SK-N-SH treated with all-trans-retinoic acid at 6 μM for 48 hours (cell line): ENCODE measurements at regions not wholly inside any gene's neighbourhood (a gene's known extent, or its start where the extent isn't known, plus 50 kb on each side); places are given as distances from the start of the nearest gene placed in this dataset.

ENCODE experiments used
- ARNTL ChIP-seq: fragments of 450-650 bp; formaldehyde crosslinking; IDR thresholded peaks from 2 replicates; pipeline ENCODE4 v1.5.0; 2020; ENCODE audit warnings: low read depth, mild to moderate bottlenecking, moderate library complexity, borderline replicate concordance
- PATZ1 ChIP-seq: fragments of 250-450 bp; sonication (Bioruptor Pico); IDR thresholded peaks from 2 replicates; pipeline ENCODE4 v1.8.0; 2020; ENCODE audit warnings: mild to moderate bottlenecking, moderate library complexity, borderline replicate concordance
- RARB ChIP-seq: fragments of 250-450 bp; sonication (Bioruptor Pico); IDR thresholded peaks from 2 replicates; pipeline ENCODE4 v1.8.0; 2021; ENCODE audit warnings: mild to moderate bottlenecking, moderate library complexity
- TCF4 ChIP-seq: fragments of 250-450 bp; sonication (Bioruptor Pico); IDR thresholded peaks from 2 replicates; pipeline ENCODE4 v1.8.0; 2021; ENCODE audit warnings: mild to moderate bottlenecking, moderate library complexity, borderline replicate concordance
- ZNF565 ChIP-seq: fragments of 450-650 bp; formaldehyde crosslinking; conservative IDR thresholded peaks from 2 replicates; pipeline ENCODE4 v1.5.0; 2020; ENCODE audit warnings: low read depth, mild to moderate bottlenecking, moderate library complexity
- ZNF8 ChIP-seq: fragments of 450-650 bp; formaldehyde crosslinking; IDR thresholded peaks from 2 replicates; pipeline ENCODE4 v1.5.0; 2020; ENCODE audit warnings: mild to moderate bottlenecking, moderate library complexity

- no peak for TF ChIP-seq ARNTL (CRISPR knock-in tag)
- TF ChIP-seq ZNF8, result no peak
- TF ChIP-seq TCF4 (CRISPR knock-in tag), result no peak
- TF ChIP-seq RARB (CRISPR knock-in tag), result no peak
- no peak for TF ChIP-seq ZNF565 (CRISPR knock-in tag)
- TF ChIP-seq PATZ1 (CRISPR knock-in tag), result no peak
Measured at GRCh38 chr15:69919816-69920215, 177.9 kb downstream of the TLE3 start.
